HCT116 (cell line): ENCODE measurements at regions not wholly inside any gene's neighbourhood (a gene's known extent, or its start where the extent isn't known, plus 50 kb on each side); places are given as distances from the start of the nearest gene placed in this dataset.

Experiments
- ATAC-seq: fragments of 200-7000 bp; cut with Tn5 transposase; 2 replicates; pipeline ENCODE4 v1.9.1; 2020; ENCODE audit warnings: mild to moderate bottlenecking, moderate library complexity
- BruUV-seq: library from RNA; stranded (reverse); fragments of 400-500 nt; replicated peaks from 2 replicates; lab custom pipeline; 2021; lab: Mats Ljungman, UMichigan
- CTCF ChIA-PET: fragments of 300-600 bp; sonication (Branson Sonifier 250); formaldehyde crosslinking; loops from one replicate; lab custom pipeline; 2021; ENCODE audit warnings: antibody characterized with exemption; lab: Charles Lee
- POLR2A ChIA-PET: fragments of 300-600, 350-600 bp; sonication (Branson Sonifier 250); formaldehyde crosslinking; loops from one replicate; lab custom pipeline; 2021; ENCODE audit warnings: antibody characterized with exemption; lab: Charles Lee
- RAD21 ChIA-PET, 2 experiments: fragments of 300-600 bp; sonication (Branson Sonifier 250); formaldehyde crosslinking; loops; one replicate each; lab custom pipeline; 2023; ENCODE audit warnings: low total read pairs in 2 of 2; ENCODE audit not compliant: uncharacterized antibody in 2 of 2, unreplicated experiment in 2 of 2, low non-redundant PET in 1 of 2; lab: Charles Lee
- DNase-seq: peaks from one replicate; pipeline ENCODE4 v3.0.0-alpha.2; 2010; ENCODE audit warnings: low read depth, low spot score
- H2AFZ ChIP-seq: fragments of 200-600 bp; shearing (Covaris generic), sonication (generic); 2 replicates; pipeline ENCODE4 v1.6.1; 2017; ENCODE audit warnings: low read depth, mixed run types, mixed read lengths, antibody characterized with exemption, low read length; ENCODE audit not compliant: poor library complexity, severe bottlenecking
- H3K27ac ChIP-seq: 2 replicates; pipeline ENCODE4 v1.5.1; 2012; ENCODE audit warnings: low read depth, low read length
- H3K27me3 ChIP-seq: fragments of 200-600 bp; sonication (generic); 2 replicates; pipeline ENCODE4 v1.6.1; 2016; ENCODE audit warnings: mixed run types, low read length, mixed read lengths; ENCODE audit not compliant: insufficient read depth
- H3K36me3 ChIP-seq, 2 experiments: fragments of 200-500 bp in 1 of 2; fragments of 200-600 bp in 1 of 2; sonication (Bioruptor generic) in 1 of 2; sonication (generic) in 1 of 2; 2 replicates each; pipeline versions ENCODE4 v1.5.1 to v1.6.1; 2014 to 2016; ENCODE audit warnings: low read length in 2 of 2, inconsistent platforms in 1 of 2, mixed read lengths in 1 of 2, mixed run types in 1 of 2; ENCODE audit not compliant: insufficient read depth in 2 of 2, control insufficient read depth in 1 of 2
- H3K4me1 ChIP-seq, 2 experiments: fragments of 200-600 bp in 1 of 2; sonication (generic) in 1 of 2; 2 replicates each; pipeline versions ENCODE4 v1.5.1 to v1.6.1; 2012 to 2017; ENCODE audit warnings: low read length in 2 of 2, inconsistent platforms in 1 of 2, mild to moderate bottlenecking in 1 of 2, mixed read lengths in 1 of 2, mixed run types in 1 of 2, moderate library complexity in 1 of 2; ENCODE audit not compliant: insufficient read depth in 2 of 2, control insufficient read depth in 1 of 2
- H3K4me2 ChIP-seq: fragments of 200-600 bp; sonication (generic); 2 replicates; pipeline ENCODE4 v1.6.1; 2017; ENCODE audit warnings: mixed run types, low read length, mixed read lengths
- H3K4me3 ChIP-seq, 2 experiments: fragments of 200-600 bp in 1 of 2; sonication (generic) in 1 of 2; replicated peaks in 1 of 2; 2 replicates each; pipeline ENCODE4 v1.5.1; 2011 to 2016; ENCODE audit warnings: low read length in 2 of 2, control low read depth in 1 of 2, low read depth in 1 of 2, mild to moderate bottlenecking in 1 of 2, mixed read lengths in 1 of 2, mixed run types in 1 of 2
- H3K79me2 ChIP-seq: fragments of 200-600 bp; sonication (generic); 2 replicates; pipeline ENCODE4 v1.6.1; 2017; ENCODE audit warnings: mild to moderate bottlenecking, mixed run types, low read length, moderate library complexity, mixed read lengths; ENCODE audit not compliant: insufficient read depth
- H3K9ac ChIP-seq: fragments of 200-600 bp; sonication (generic); 2 replicates; pipeline ENCODE4 v1.6.1; 2016; ENCODE audit warnings: low read length, mixed read lengths
- H3K9me2 ChIP-seq: fragments of 200-600 bp; sonication (generic), shearing (Covaris generic); 2 replicates; pipeline ENCODE4 v1.6.1; 2017; ENCODE audit warnings: mixed run types, mild to moderate bottlenecking, moderate library complexity; ENCODE audit not compliant: insufficient read depth
- H3K9me3 ChIP-seq, 2 experiments: fragments of 200-500 bp in 1 of 2; fragments of 200-600 bp in 1 of 2; sonication (Bioruptor generic) in 1 of 2; sonication (generic) in 1 of 2; 2 replicates each; pipeline ENCODE4 v1.6.1; 2014 to 2017; ENCODE audit warnings: low read length in 2 of 2, mixed read lengths in 2 of 2, inconsistent platforms in 1 of 2, low read depth in 1 of 2, mild to moderate bottlenecking in 1 of 2, mixed run types in 1 of 2, moderate library complexity in 1 of 2; ENCODE audit not compliant: control insufficient read depth in 1 of 2, insufficient read depth in 1 of 2
- H4K20me1 ChIP-seq: fragments of 200-600 bp; sonication (generic), shearing (Covaris generic); 2 replicates; pipeline ENCODE4 v1.6.1; 2017; ENCODE audit warnings: mixed run types, mild to moderate bottlenecking, moderate library complexity; ENCODE audit not compliant: insufficient read depth
- CBX3 ChIP-seq: IDR thresholded peaks from 2 replicates; pipeline ENCODE4 v1.6.1; 2012; ENCODE audit warnings: low read depth
- CEBPB ChIP-seq: IDR thresholded peaks from 2 replicates; pipeline ENCODE4 v1.6.1; 2012; ENCODE audit warnings: low read depth
- EZH2 ChIP-seq: fragments of 200-600 bp; sonication (generic); IDR thresholded peaks from 2 replicates; pipeline ENCODE4 v1.6.1; 2017; ENCODE audit warnings: antibody characterized with exemption, mixed run types
- EZH2phosphoT487 ChIP-seq: fragments of 200-600 bp; IDR thresholded peaks from 2 replicates; pipeline ENCODE4 v1.6.1; 2018; ENCODE audit warnings: antibody characterized with exemption, borderline replicate concordance
- JUND ChIP-seq: IDR thresholded peaks from 2 replicates; pipeline ENCODE4 v1.6.1; 2012
- POLR2A ChIP-seq: IDR thresholded peaks from 2 replicates; pipeline ENCODE4 v1.7.0; 2011; ENCODE audit warnings: borderline replicate concordance; ENCODE audit not compliant: insufficient read depth, insufficient read length; ENCODE audit errors: extremely low read depth
- POLR2AphosphoS5 ChIP-seq: IDR thresholded peaks from 2 replicates; pipeline ENCODE4 v1.6.1; 2011; ENCODE audit warnings: mild to moderate bottlenecking, low read depth, low read length, moderate library complexity
- SIN3A ChIP-seq: IDR thresholded peaks from 2 replicates; pipeline ENCODE4 v1.6.1; 2012; ENCODE audit warnings: low read depth
- SP1 ChIP-seq: IDR thresholded peaks from 2 replicates; pipeline ENCODE4 v1.6.1; 2012; ENCODE audit warnings: low read depth
- TCF7L2 ChIP-seq: IDR thresholded peaks from 2 replicates; pipeline ENCODE4 v1.7.0; 2011; ENCODE audit warnings: borderline replicate concordance, inconsistent platforms; ENCODE audit not compliant: insufficient read depth, insufficient read length; ENCODE audit errors: extremely low read depth
- YY1 ChIP-seq: IDR thresholded peaks from 2 replicates; pipeline ENCODE4 v1.6.1; 2011; ENCODE audit warnings: low read length, low read depth, moderate library complexity, mild to moderate bottlenecking; ENCODE audit not compliant: insufficient replicate concordance; ENCODE audit errors: extremely low read depth
- ZBTB33 ChIP-seq: IDR thresholded peaks from 2 replicates; pipeline ENCODE4 v1.6.1; 2011; ENCODE audit warnings: mild to moderate bottlenecking, low read length, moderate library complexity; ENCODE audit not compliant: insufficient replicate concordance; ENCODE audit errors: extremely low read depth
- ZFX ChIP-seq: fragments of 450-650 bp; IDR thresholded peaks from 2 replicates; pipeline ENCODE4 v1.6.1; 2017
- ZNF274 ChIP-seq: fragments of 200-500 bp; sonication (Bioruptor generic); IDR thresholded peaks from 2 replicates; pipeline ENCODE4 v1.6.1; 2014; ENCODE audit warnings: mild to moderate bottlenecking, low read depth, low read length, inconsistent platforms
- intact Hi-C: fragments of 100-400 bp; cut with micrococcal nuclease; formaldehyde crosslinking; loops from 2 replicates; pipeline ENCODE4 v1.10.0; 2022
- TF ChIP-seq, protein P1 (sequence below): IDR thresholded peaks from 2 replicates; pipeline ENCODE4 v1.6.1; 2012

- Histone ChIP-seq H3K79me2 (no peaks in the 10 kb centered on the region), H3K4me2 (no peak overlapping the region), H3K36me3 (no peaks in the 10 kb centered on the region), H2AFZ (no peak overlapping the region), H3K4me1 (peaks cover 15 to 29% of the 10 kb centered on the region in 2 experiments), H3K9ac (no peak overlapping the region), H3K9me3 (no peaks in the 10 kb centered on the region), H3K27me3 (peaks cover 4% of the 10 kb centered on the region; the same call in 1 of the 2 replicates), H3K9me2 (no peaks in the 10 kb centered on the region), H3K27ac (no peak overlapping the region), H4K20me1 (no peaks in the 10 kb centered on the region), H3K4me3 (no peak overlapping the region)
- POLR2A ChIA-PET: no interaction called here
- intact Hi-C loops: no loop called here
- DNase-seq (no peak), ATAC-seq (no peak)
- no TSS peak for BruUV-seq
- CTCF ChIA-PET: no interaction called here
- RAD21 ChIA-PET: no interaction called here
- TF ChIP-seq POLR2AphosphoS5: no peak
- TF ChIP-seq ZFX: no peak
- TF ChIP-seq CEBPB: no peak
- no peak for TF ChIP-seq SP1
- TF ChIP-seq JUND: no peak
- TF ChIP-seq YY1: no peak
- no peak for TF ChIP-seq CBX3
- TF ChIP-seq, protein P1, sequence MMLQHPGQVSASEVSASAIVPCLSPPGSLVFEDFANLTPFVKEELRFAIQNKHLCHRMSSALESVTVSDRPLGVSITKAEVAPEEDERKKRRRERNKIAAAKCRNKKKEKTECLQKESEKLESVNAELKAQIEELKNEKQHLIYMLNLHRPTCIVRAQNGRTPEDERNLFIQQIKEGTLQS: no peak
- TF ChIP-seq SIN3A: no peak
- no peak for TF ChIP-seq ZBTB33
- TF ChIP-seq POLR2A: no peak
- no peak for TF ChIP-seq EZH2
- TF ChIP-seq TCF7L2: no peak
- no peak for TF ChIP-seq ZNF274
- no peak for TF ChIP-seq EZH2phosphoT487
These were observed 363.5 kb upstream of the PTBP2 start for GRCh38 chr1:96358057-96358456.
